Loucy (cell line): ENCODE measurements at regions not wholly inside any gene's neighbourhood (a gene's known extent, or its start where the extent isn't known, plus 50 kb on each side); places are given as distances from the start of the nearest gene placed in this dataset.

Source experiments
- H2AFZ ChIP-seq: fragments of 200-600 bp; sonication (generic); 2 replicates; pipeline ENCODE4 v1.6.0; 2016; ENCODE audit warnings: antibody characterized with exemption, mild to moderate bottlenecking, low read length, moderate library complexity
- H3F3A ChIP-seq: fragments of 200-600 bp; 2 replicates; pipeline ENCODE4 v1.6.0; 2016; ENCODE audit warnings: antibody characterized with exemption, low read depth, mild to moderate bottlenecking
- H3K27me3 ChIP-seq: fragments of 200-600 bp; sonication (generic); 2 replicates; pipeline ENCODE4 v1.6.1; 2014; ENCODE audit warnings: low read length, mild to moderate bottlenecking; ENCODE audit not compliant: insufficient read depth, poor library complexity, severe bottlenecking
- H3K36me3 ChIP-seq: fragments of 200-600 bp; sonication (generic); 2 replicates; pipeline ENCODE4 v1.6.1; 2016; ENCODE audit warnings: low read length; ENCODE audit not compliant: insufficient read depth
- H3K4me1 ChIP-seq: fragments of 200-600 bp; sonication (generic); 2 replicates; pipeline ENCODE4 v1.5.1; 2014; ENCODE audit warnings: low read length, mild to moderate bottlenecking; ENCODE audit not compliant: insufficient read depth, poor library complexity, severe bottlenecking
- H3K4me2 ChIP-seq: fragments of 200-600 bp; sonication (generic); 2 replicates; pipeline ENCODE4 v1.6.0; 2014; ENCODE audit warnings: antibody characterized with exemption, low read length, low read depth, mild to moderate bottlenecking; ENCODE audit not compliant: poor library complexity, severe bottlenecking
- H3K4me3 ChIP-seq: fragments of 200-600 bp; sonication (generic); 2 replicates; pipeline ENCODE4 v1.5.1; 2014; ENCODE audit warnings: low read length, mild to moderate bottlenecking, mixed read lengths; ENCODE audit not compliant: poor library complexity, severe bottlenecking
- H3K79me2 ChIP-seq: fragments of 200-600 bp; sonication (generic); 2 replicates; pipeline ENCODE4 v1.6.1; 2014; ENCODE audit warnings: low read length; ENCODE audit not compliant: insufficient read depth
- H3K9ac ChIP-seq: fragments of 200-600 bp; sonication (generic); 2 replicates; pipeline ENCODE4 v1.6.0; 2014; ENCODE audit warnings: mild to moderate bottlenecking, low read depth, low read length, moderate library complexity; ENCODE audit not compliant: poor library complexity, severe bottlenecking
- H3K9me2 ChIP-seq: fragments of 200-600 bp; sonication (generic); replicated peaks from 2 replicates; pipeline ENCODE4 v1.6.1; 2016; ENCODE audit warnings: low read depth, low read length, mixed read lengths
- H3K9me3 ChIP-seq: fragments of 200-600 bp; sonication (generic); 2 replicates; pipeline ENCODE4 v1.6.1; 2014; ENCODE audit warnings: mild to moderate bottlenecking, antibody characterized with exemption, low read length, low read depth; ENCODE audit not compliant: insufficient read depth
- H4K20me1 ChIP-seq: fragments of 200-600 bp; sonication (generic); 2 replicates; pipeline ENCODE4 v1.6.0; 2014; ENCODE audit warnings: antibody characterized with exemption, low read length, mild to moderate bottlenecking; ENCODE audit not compliant: insufficient read depth, poor library complexity, severe bottlenecking
- EZH2phosphoT487 ChIP-seq: fragments of 200-600 bp; IDR thresholded peaks from 2 replicates; pipeline ENCODE4 v1.6.1; 2018; ENCODE audit warnings: antibody characterized with exemption, mild to moderate bottlenecking, moderate library complexity, borderline replicate concordance
- TF ChIP-seq, protein P1 (sequence below): fragments of 200-600 bp; sonication (generic); conservative IDR thresholded peaks from 2 replicates; pipeline ENCODE4 v1.5.1; 2014; ENCODE audit warnings: mild to moderate bottlenecking, antibody characterized with exemption, low read length

DNA sequence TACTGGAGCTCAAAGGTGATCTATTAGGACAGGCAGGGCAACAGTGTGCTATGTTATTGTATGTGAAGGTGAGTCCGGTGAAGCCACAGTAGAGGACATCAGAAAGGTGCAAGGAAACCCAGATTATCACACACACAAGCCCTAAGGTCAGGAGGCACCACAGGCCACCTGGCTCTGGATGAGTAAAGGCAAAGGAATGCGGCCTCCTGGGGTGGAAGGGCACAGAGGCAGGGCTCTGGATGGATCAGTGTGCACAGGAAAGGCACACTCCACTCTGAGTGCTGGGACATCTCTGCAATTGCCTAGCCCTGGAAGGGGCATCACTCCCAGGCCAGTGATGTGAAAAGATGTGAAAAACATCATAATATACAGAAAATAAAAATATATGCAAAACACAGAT lies 683.5 kb downstream of the TRIML1 start:
- Histone ChIP-seq H3K27me3 (no peaks in the 10 kb centered on the region), H4K20me1 (no peaks in the 10 kb centered on the region), H3K9ac (no peak overlapping the region), H3K4me2 (no peak overlapping the region), H3K9me3 (peaks cover under 1% of the 10 kb centered on the region; the same call in 1 of the 2 replicates), H2AFZ (no peak overlapping the region), H3K9me2 (no peaks in the 10 kb centered on the region), H3F3A (no peaks in the 10 kb centered on the region), H3K79me2 (no peaks in the 10 kb centered on the region), H3K4me1 (no peaks in the 10 kb centered on the region), H3K36me3 (no peaks in the 10 kb centered on the region), H3K4me3 (no peak overlapping the region)
- no peak for TF ChIP-seq EZH2phosphoT487
- TF ChIP-seq, protein P1, sequence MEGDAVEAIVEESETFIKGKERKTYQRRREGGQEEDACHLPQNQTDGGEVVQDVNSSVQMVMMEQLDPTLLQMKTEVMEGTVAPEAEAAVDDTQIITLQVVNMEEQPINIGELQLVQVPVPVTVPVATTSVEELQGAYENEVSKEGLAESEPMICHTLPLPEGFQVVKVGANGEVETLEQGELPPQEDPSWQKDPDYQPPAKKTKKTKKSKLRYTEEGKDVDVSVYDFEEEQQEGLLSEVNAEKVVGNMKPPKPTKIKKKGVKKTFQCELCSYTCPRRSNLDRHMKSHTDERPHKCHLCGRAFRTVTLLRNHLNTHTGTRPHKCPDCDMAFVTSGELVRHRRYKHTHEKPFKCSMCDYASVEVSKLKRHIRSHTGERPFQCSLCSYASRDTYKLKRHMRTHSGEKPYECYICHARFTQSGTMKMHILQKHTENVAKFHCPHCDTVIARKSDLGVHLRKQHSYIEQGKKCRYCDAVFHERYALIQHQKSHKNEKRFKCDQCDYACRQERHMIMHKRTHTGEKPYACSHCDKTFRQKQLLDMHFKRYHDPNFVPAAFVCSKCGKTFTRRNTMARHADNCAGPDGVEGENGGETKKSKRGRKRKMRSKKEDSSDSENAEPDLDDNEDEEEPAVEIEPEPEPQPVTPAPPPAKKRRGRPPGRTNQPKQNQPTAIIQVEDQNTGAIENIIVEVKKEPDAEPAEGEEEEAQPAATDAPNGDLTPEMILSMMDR: no peak

GRCh38 chr4:188824553-188824952 lies 685.3 kb downstream of the TRIML1 start:
- Histone ChIP-seq H3F3A (no peaks in the 10 kb centered on the region), H3K9me3 (peaks cover 4% of the 10 kb centered on the region; the same call in 1 of the 2 replicates)

DNA sequence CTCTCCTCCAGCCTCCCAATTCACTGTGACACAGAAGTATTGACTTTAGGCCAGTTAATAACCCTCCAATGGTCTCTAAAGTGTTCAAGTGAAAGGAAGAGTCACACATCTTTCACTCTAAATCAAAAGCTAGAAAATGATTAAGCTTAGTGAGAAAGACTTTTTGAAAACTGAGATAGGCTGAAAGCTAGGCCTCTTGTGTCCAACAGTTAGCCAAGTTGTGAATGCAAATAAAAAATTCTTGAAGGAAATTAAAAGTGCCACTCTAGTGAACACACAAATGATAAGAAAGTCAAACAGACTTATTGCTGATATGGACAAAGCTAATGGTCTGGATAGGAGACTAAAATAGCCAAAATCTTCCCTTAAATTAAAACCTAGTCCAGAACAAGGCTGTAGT lies 687.2 kb downstream of the TRIML1 start:
- Histone ChIP-seq H3K9me3 (peaks cover 4% of the 10 kb centered on the region; the same call in 1 of the 2 replicates), H3K4me3 (no peak overlapping the region), H3K4me2 (no peak overlapping the region), H3F3A (no peaks in the 10 kb centered on the region), H3K9me2 (no peaks in the 10 kb centered on the region), H3K79me2 (no peaks in the 10 kb centered on the region), H3K36me3 (no peaks in the 10 kb centered on the region), H3K9ac (no peak overlapping the region), H2AFZ (no peak overlapping the region), H3K27me3 (no peaks in the 10 kb centered on the region), H3K4me1 (no peaks in the 10 kb centered on the region), H4K20me1 (no peaks in the 10 kb centered on the region)
- TF ChIP-seq, protein P1: no peak
- TF ChIP-seq EZH2phosphoT487: no peak

More at GRCh38 chr4:188824553-188824952, 685.3 kb downstream of the TRIML1 start:
- no peaks in the 10 kb centered on the region for H3K9me2 ChIP-seq
- H3K36me3 ChIP-seq: no peaks in the 10 kb centered on the region
- H3K4me3 ChIP-seq: no peak overlapping the region
- H3K4me1 ChIP-seq: no peaks in the 10 kb centered on the region
- no peaks in the 10 kb centered on the region for H3K79me2 ChIP-seq
- H4K20me1 ChIP-seq: no peaks in the 10 kb centered on the region
- H3K9ac ChIP-seq: no peak overlapping the region
- no peaks in the 10 kb centered on the region for H3K27me3 ChIP-seq
- no peak overlapping the region for H3K4me2 ChIP-seq
- TF ChIP-seq, protein P1: no peak
- no peak for TF ChIP-seq EZH2phosphoT487
- no peak overlapping the region for H2AFZ ChIP-seq
